K562 (cell line): ENCODE measurements at regions not wholly inside any gene's neighbourhood (a gene's known extent, or its start where the extent isn't known, plus 50 kb on each side); places are given as distances from the start of the nearest gene placed in this dataset.

ENCODE experiments used
- ATAC-seq: fragments of 200-7000 bp; cut with Tn5 transposase; 3 replicates; pipeline ENCODE4 v1.9.1; 2020; ENCODE audit warnings: moderate library complexity
- BruUV-seq: library from RNA; stranded (reverse); fragments of 400-500 nt; replicated peaks from 2 replicates; lab custom pipeline; 2021; lab: Mats Ljungman, UMichigan
- CTCF ChIA-PET: fragments of 300-600 bp; formaldehyde crosslinking; extraction: SDS; loops from one replicate; lab custom pipeline; 2021; ENCODE audit warnings: low intra/inter-chr PET ratio; lab: Yijun Ruan, JAX
- POLR2A ChIA-PET: fragments of 300-600, 350-650 bp; sonication (Branson Sonifier 250); formaldehyde crosslinking; extraction: SDS; loops from one replicate; lab custom pipeline; 2021; ENCODE audit warnings: antibody characterized with exemption, inconsistent platforms; lab: Yijun Ruan, JAX
- DNase-seq, 4 experiments: peaks; one replicate each; pipeline versions ENCODE4 v3.0.0 to v3.0.0-alpha.2; 2011 to 2018; ENCODE audit warnings: low spot score in 3 of 4, mixed read lengths in 3 of 4; ENCODE audit errors: extremely low read depth in 1 of 4
- FAIRE-seq: peaks from 2 replicates; lab custom pipeline; 2011; peaks lifted over from hg19 to GRCh38; lab: Jason Lieb, UNC
- H2AFZ ChIP-seq: 2 replicates; pipeline ENCODE4 v1.6.0; 2011; ENCODE audit warnings: low read depth, low read length, control low read depth, inconsistent platforms
- H3K27ac ChIP-seq: fragments of 200-600 bp; 3 replicates; pipeline ENCODE4 v1.8.0; 2011; ENCODE audit warnings: low read depth, mild to moderate bottlenecking, control low read depth, inconsistent platforms, low read length, moderate library complexity, mixed read lengths; ENCODE audit errors: extremely low read depth
- H3K27me3 ChIP-seq, 2 experiments: fragments of 300-600 bp in 1 of 2; 2 replicates in 1 of 2; 3 replicates in 1 of 2; pipeline versions ENCODE4 v1.6.0 to v1.8.0; 2011; ENCODE audit warnings: inconsistent platforms in 2 of 2, low read length in 2 of 2, mild to moderate bottlenecking in 1 of 2, mixed read lengths in 1 of 2, moderate library complexity in 1 of 2; ENCODE audit not compliant: control insufficient read depth in 2 of 2, insufficient read depth in 2 of 2
- H3K36me3 ChIP-seq: fragments of 300-600 bp; 3 replicates; pipeline ENCODE4 v1.8.0; 2011; ENCODE audit warnings: mild to moderate bottlenecking, low read length, inconsistent platforms; ENCODE audit not compliant: control insufficient read depth, insufficient read depth
- H3K4me1 ChIP-seq, 2 experiments: fragments of 200-600 bp in 1 of 2; replicated peaks in 1 of 2; 2 replicates in 1 of 2; 3 replicates in 1 of 2; pipeline versions ENCODE4 v1.5.1 to v1.8.0; 2011; ENCODE audit warnings: inconsistent platforms in 2 of 2, low read length in 2 of 2, mild to moderate bottlenecking in 1 of 2, mixed read lengths in 1 of 2, moderate library complexity in 1 of 2; ENCODE audit not compliant: control insufficient read depth in 2 of 2, insufficient read depth in 2 of 2
- H3K4me2 ChIP-seq: 2 replicates; pipeline ENCODE4 v1.6.1; 2011; ENCODE audit warnings: low read length, control low read depth, inconsistent platforms, mixed read lengths; ENCODE audit not compliant: insufficient read depth
- H3K4me3 ChIP-seq: fragments of 200-600 bp; sonication (generic), shearing (Covaris generic); 2 replicates; pipeline ENCODE4 v1.5.1; 2016; ENCODE audit warnings: control low read depth, inconsistent platforms
- H3K79me2 ChIP-seq: fragments of 200-600 bp; 3 replicates; pipeline ENCODE4 v1.8.0; 2011; ENCODE audit warnings: low read length, inconsistent platforms; ENCODE audit not compliant: control insufficient read depth, insufficient read depth
- H3K9ac ChIP-seq, 2 experiments: 2 replicates each; pipeline versions ENCODE4 v1.6.0 to v1.6.1; 2011; ENCODE audit warnings: low read depth in 2 of 2, low read length in 2 of 2, control low read depth in 1 of 2, inconsistent platforms in 1 of 2, mild to moderate bottlenecking in 1 of 2, mixed read lengths in 1 of 2; ENCODE audit not compliant: insufficient read depth in 1 of 2
- H3K9me1 ChIP-seq: one replicate; pipeline ENCODE4 v1.6.0; 2011; ENCODE audit warnings: inconsistent platforms, mild to moderate bottlenecking, low read length, moderate library complexity; ENCODE audit not compliant: control insufficient read depth, insufficient read depth
- H3K9me3 ChIP-seq: replicated peaks from 2 replicates; pipeline ENCODE4 v1.5.1; 2011; ENCODE audit warnings: low read depth, low read length, inconsistent platforms; ENCODE audit not compliant: control insufficient read depth, insufficient read depth
- H4K20me1 ChIP-seq: replicated peaks from 2 replicates; pipeline ENCODE4 v1.6.1; 2011; ENCODE audit warnings: low read length, inconsistent platforms, mixed read lengths; ENCODE audit not compliant: control insufficient read depth, insufficient read depth
- ATF7 ChIP-seq: fragments of 450-650 bp; IDR thresholded peaks from 2 replicates; pipeline ENCODE4 v1.7.1; 2014; ENCODE audit warnings: mild to moderate bottlenecking, moderate library complexity
- HDAC8 ChIP-seq: fragments of 450-650 bp; IDR thresholded peaks from 2 replicates; pipeline ENCODE4 v1.6.1; 2016; ENCODE audit warnings: mild to moderate bottlenecking, missing genetic modification characterization, moderate library complexity, missing compliant biosample characterization
- POLR2AphosphoS5 ChIP-seq: IDR thresholded peaks from 2 replicates; pipeline ENCODE4 v1.6.1; 2011; ENCODE audit warnings: mild to moderate bottlenecking, low read depth, low read length, moderate library complexity; ENCODE audit not compliant: control insufficient read depth, insufficient read depth
- PPARD ChIP-seq: fragments of 250-450 bp; sonication (Bioruptor Pico); IDR thresholded peaks from 2 replicates; pipeline ENCODE4 v1.8.0; 2022; ENCODE audit warnings: inconsistent platforms, mild to moderate bottlenecking, moderate library complexity
- RBBP5 ChIP-seq: fragments of 200-600 bp; sonication (generic); IDR thresholded peaks from 2 replicates; pipeline ENCODE4 v1.6.1; 2012; ENCODE audit warnings: borderline replicate concordance, mild to moderate bottlenecking, low read length, control low read depth, inconsistent platforms; ENCODE audit not compliant: insufficient read depth, poor library complexity, severe bottlenecking
- TARDBP ChIP-seq: fragments of 450-650 bp; IDR thresholded peaks from 2 replicates; pipeline ENCODE4 v1.6.1; 2016
- TCF7 ChIP-seq: sonication (generic); IDR thresholded peaks from 2 replicates; pipeline ENCODE4 v1.6.1; 2016; ENCODE audit warnings: antibody characterized with exemption, borderline replicate concordance
- ZBTB11 ChIP-seq, 3 experiments: fragments of 200-800 bp in 1 of 3; fragments of 250-450 bp in 1 of 3; fragments of 450-650 bp in 1 of 3; sonication (Bioruptor Pico) in 1 of 3; sonication (Bioruptor generic) in 1 of 3; formaldehyde crosslinking in 1 of 3; IDR thresholded peaks; 2 replicates each; pipeline versions ENCODE4 v1.6.1 to v1.8.0; 2016 to 2022; ENCODE audit warnings: mild to moderate bottlenecking in 2 of 3, missing genetic modification characterization in 2 of 3, missing compliant biosample characterization in 1 of 3, moderate library complexity in 1 of 3
- ZNF133 ChIP-seq: fragments of 250-450 bp; sonication (Bioruptor Pico); IDR thresholded peaks from 2 replicates; pipeline ENCODE4 v1.4.0; 2020; ENCODE audit warnings: mild to moderate bottlenecking
- ZNF184 ChIP-seq: sonication (generic); formaldehyde crosslinking; IDR thresholded peaks from 2 replicates; pipeline ENCODE4 v1.5.0; 2020; ENCODE audit warnings: missing genetic modification reagents
- ZNF23 ChIP-seq: fragments of 250-450 bp; sonication (Bioruptor Pico); IDR thresholded peaks from 2 replicates; pipeline ENCODE4 v1.4.0; 2020; ENCODE audit warnings: mild to moderate bottlenecking
- ZNF398 ChIP-seq: fragments of 250-450 bp; sonication (Bioruptor Pico); IDR thresholded peaks from 2 replicates; pipeline ENCODE4 v1.8.0; 2021; ENCODE audit warnings: moderate library complexity, mild to moderate bottlenecking, inconsistent platforms
- ZNF41 ChIP-seq: fragments of 250-450 bp; sonication (Bioruptor Pico); conservative IDR thresholded peaks from 2 replicates; pipeline ENCODE4 v1.4.0; 2020; ENCODE audit warnings: mild to moderate bottlenecking
- ZNF436 ChIP-seq: fragments of 250-450, 450-650 bp; sonication (Bioruptor Pico); formaldehyde crosslinking; IDR thresholded peaks from 2 replicates; pipeline ENCODE4 v1.7.0; 2020; ENCODE audit warnings: mild to moderate bottlenecking
- ZNF511 ChIP-seq: sonication (generic); formaldehyde crosslinking; IDR thresholded peaks from 2 replicates; pipeline ENCODE4 v1.8.0; 2022; ENCODE audit warnings: mild to moderate bottlenecking, missing genetic modification reagents
- ZNF740 ChIP-seq, 3 experiments: fragments of 200-800 bp in 1 of 3; sonication (Bioruptor generic) in 1 of 3; sonication (generic) in 1 of 3; formaldehyde crosslinking in 1 of 3; IDR thresholded peaks; 2 replicates each; pipeline versions ENCODE4 v1.6.1 to v1.8.0; 2016 to 2022; ENCODE audit warnings: mild to moderate bottlenecking in 2 of 3, missing compliant biosample characterization in 2 of 3, missing genetic modification characterization in 2 of 3, missing genetic modification reagents in 1 of 3
- ZZZ3 ChIP-seq: fragments of 450-650 bp; IDR thresholded peaks from 2 replicates; pipeline ENCODE4 v1.6.1; 2016; ENCODE audit warnings: antibody characterized with exemption, mild to moderate bottlenecking, moderate library complexity
- WGBS: fragments of 100-300 bp; shearing (Covaris generic); methylation state at CpG from one replicate; pipeline ENCODE4 v1.1.6; 2016; ENCODE audit warnings: low coverage, mixed read lengths; ENCODE audit not compliant: insufficient coverage; ENCODE audit errors: missing lambda C conversion rate; 5-methylcytosine and 5-hydroxymethylcytosine counted together
- in situ Hi-C: fragments of 300-500 bp; cut with MboI; formaldehyde crosslinking; loops from 4 replicates; pipeline ENCODE4 v1.15.0; 2018; ENCODE audit warnings: inconsistent platforms, mixed read lengths
- intact Hi-C: fragments of 100-400 bp; cut with micrococcal nuclease; formaldehyde crosslinking; loops from 2 replicates; pipeline ENCODE4 v1.14.2; 2022

GRCh38 chr7:41582116-41582515, 120.8 kb downstream of the INHBA start:
- Histone ChIP-seq H3K4me3 (no peak overlapping the region), H3K27me3 (no peaks in the 10 kb centered on the region), H3K4me1 (no peaks in the 10 kb centered on the region), H3K4me2 (no peak overlapping the region), H3K79me2 (no peaks in the 10 kb centered on the region), H3K9me1 (no peaks in the 10 kb centered on the region), H3K27ac (no peak overlapping the region), H3K9ac (no peak overlapping the region), H3K9me3 (0 out of 2 replicates have a peak, but pooled peaks cover 1% of the 10 kb centered on the region), H4K20me1 (no peaks in the 10 kb centered on the region), H2AFZ (no peak overlapping the region), H3K36me3 (no peaks in the 10 kb centered on the region)
- CTCF ChIA-PET = no interaction called here
- intact Hi-C loops (no loop called here), in situ Hi-C loops (no loop called here)
- no TSS peak for BruUV-seq
- DNase-seq = no peak
- TF ChIP-seq ZNF23 (CRISPR knock-in tag) (no peak), ZNF398 (CRISPR knock-in tag) (no peak), ZNF436 (CRISPR knock-in tag) (no peak), ZBTB11 (CRISPR knock-in tag; IDR thresholded peaks at IDR 0.05) (no peak), ZNF511 (no peak), ZNF184 (CRISPR knock-in tag) (no peak), PPARD (CRISPR knock-in tag) (no peak), HDAC8 (tag) (no peak), ZZZ3 (no peak), ZNF740 (CRISPR knock-in tag; IDR thresholded peaks at IDR 0.05) (no peak), ZNF740 (tag; IDR thresholded peaks at IDR 0.05) (no peak), ZNF41 (CRISPR knock-in tag) (no peak), ZNF133 (CRISPR knock-in tag) (no peak), POLR2AphosphoS5 (no peak), TARDBP (no peak), ATF7 (no peak), TCF7 (no peak), RBBP5 (no peak)
- no peak for FAIRE-seq
- POLR2A ChIA-PET = no interaction called here
- ATAC-seq = no peak
- 0% methylated on average over 1 of the region's 1 CpG for WGBS
